Trophoblast cell (in vitro differentiated cells and primary cell): ENCODE measurements at regions not wholly inside any gene's neighbourhood (a gene's known extent, or its start where the extent isn't known, plus 50 kb on each side); places are given as distances from the start of the nearest gene placed in this dataset.

Experiments
- DNase-seq, 2 donors: peaks; one replicate each; pipeline ENCODE4 v3.0.0-alpha.2; 2016
- H2AFZ ChIP-seq: 2 replicates; pipeline ENCODE4 v1.6.1; 2013; ENCODE audit warnings: low read length, moderate library complexity, mild to moderate bottlenecking; ENCODE audit not compliant: insufficient read depth, poor library complexity
- H2AK5ac ChIP-seq: 2 replicates; pipeline ENCODE4 v1.6.1; 2013; ENCODE audit warnings: mild to moderate bottlenecking, low read length
- H2BK120ac ChIP-seq: 2 replicates; pipeline ENCODE4 v1.6.1; 2013; ENCODE audit warnings: low read length, mild to moderate bottlenecking, moderate library complexity; ENCODE audit not compliant: insufficient read depth, poor library complexity
- H2BK12ac ChIP-seq: 2 replicates; pipeline ENCODE4 v1.6.1; 2013; ENCODE audit warnings: mild to moderate bottlenecking, low read length, moderate library complexity
- H2BK5ac ChIP-seq: 2 replicates; pipeline ENCODE4 v1.6.1; 2013; ENCODE audit warnings: low read length, low read depth, moderate library complexity, mild to moderate bottlenecking; ENCODE audit not compliant: poor library complexity
- H3K14ac ChIP-seq: 2 replicates; pipeline ENCODE4 v1.6.1; 2013; ENCODE audit warnings: mild to moderate bottlenecking, low read length
- H3K18ac ChIP-seq: 2 replicates; pipeline ENCODE4 v1.6.1; 2013; ENCODE audit warnings: mild to moderate bottlenecking, low read length
- H3K23ac ChIP-seq: 2 replicates; pipeline ENCODE4 v1.6.1; 2013; ENCODE audit warnings: low read length
- H3K27ac ChIP-seq: 2 replicates; pipeline ENCODE4 v1.5.1; 2013; ENCODE audit warnings: low read depth, mild to moderate bottlenecking, inconsistent platforms, low read length, moderate library complexity
- H3K27me3 ChIP-seq: 2 replicates; pipeline ENCODE4 v1.6.1; 2013; ENCODE audit warnings: inconsistent platforms, mild to moderate bottlenecking, low read length, moderate library complexity; ENCODE audit not compliant: insufficient read depth
- H3K36me3 ChIP-seq, 2 experiments: 1 replicate in 1 of 2; 2 replicates in 1 of 2; pipeline ENCODE4 v1.6.1; 2013; ENCODE audit warnings: low read length in 2 of 2, mild to moderate bottlenecking in 2 of 2, moderate library complexity in 1 of 2; ENCODE audit not compliant: insufficient read depth in 2 of 2, control insufficient read depth in 1 of 2
- H3K4ac ChIP-seq: 2 replicates; pipeline ENCODE4 v1.6.1; 2013; ENCODE audit warnings: low read depth, mild to moderate bottlenecking, low read length, moderate library complexity
- H3K4me1 ChIP-seq, 2 experiments: 1 replicate in 1 of 2; 2 replicates in 1 of 2; pipeline ENCODE4 v1.6.1; 2013; ENCODE audit warnings: low read length in 2 of 2, mild to moderate bottlenecking in 2 of 2, moderate library complexity in 1 of 2; ENCODE audit not compliant: insufficient read depth in 2 of 2, control insufficient read depth in 1 of 2
- H3K4me2 ChIP-seq: 2 replicates; pipeline ENCODE4 v1.6.1; 2013; ENCODE audit warnings: inconsistent platforms, mild to moderate bottlenecking, low read length, moderate library complexity
- H3K4me3 ChIP-seq: 2 replicates; pipeline ENCODE4 v1.5.1; 2013; ENCODE audit warnings: mild to moderate bottlenecking, low read depth, low read length, inconsistent platforms
- H3K79me1 ChIP-seq: one replicate; pipeline ENCODE4 v1.6.1; 2013; ENCODE audit warnings: low read length
- H3K79me2 ChIP-seq: 2 replicates; pipeline ENCODE4 v1.6.1; 2013; ENCODE audit warnings: low read length, mild to moderate bottlenecking; ENCODE audit not compliant: control insufficient read depth, insufficient read depth, poor library complexity
- H3K9ac ChIP-seq: 2 replicates; pipeline ENCODE4 v1.6.1; 2013; ENCODE audit warnings: mild to moderate bottlenecking, low read length
- H3K9me3 ChIP-seq: 2 replicates; pipeline ENCODE4 v1.6.1; 2013; ENCODE audit warnings: low read depth, mild to moderate bottlenecking, control low read depth, inconsistent platforms, low read length; ENCODE audit not compliant: insufficient read depth
- H4K12ac ChIP-seq: 2 replicates; pipeline ENCODE4 v1.6.1; 2013; ENCODE audit warnings: low read depth, mild to moderate bottlenecking, low read length, moderate library complexity
- H4K8ac ChIP-seq: 2 replicates; pipeline ENCODE4 v1.6.1; 2013; ENCODE audit warnings: low read depth, mild to moderate bottlenecking, low read length, moderate library complexity
- H4K91ac ChIP-seq: one replicate; pipeline ENCODE4 v1.6.1; 2013; ENCODE audit warnings: low read depth, mild to moderate bottlenecking, low read length, moderate library complexity
- WGBS: extraction: QIAGEN DNeasy Blood & Tissue Kit; methylation state at CpG from one replicate; pipeline ENCODE4 v1.1.7; 2013; ENCODE audit warnings: missing lambda C conversion rate; ENCODE audit not compliant: insufficient read length, insufficient coverage; ENCODE audit errors: extremely low coverage; 5-methylcytosine and 5-hydroxymethylcytosine counted together

DNA sequence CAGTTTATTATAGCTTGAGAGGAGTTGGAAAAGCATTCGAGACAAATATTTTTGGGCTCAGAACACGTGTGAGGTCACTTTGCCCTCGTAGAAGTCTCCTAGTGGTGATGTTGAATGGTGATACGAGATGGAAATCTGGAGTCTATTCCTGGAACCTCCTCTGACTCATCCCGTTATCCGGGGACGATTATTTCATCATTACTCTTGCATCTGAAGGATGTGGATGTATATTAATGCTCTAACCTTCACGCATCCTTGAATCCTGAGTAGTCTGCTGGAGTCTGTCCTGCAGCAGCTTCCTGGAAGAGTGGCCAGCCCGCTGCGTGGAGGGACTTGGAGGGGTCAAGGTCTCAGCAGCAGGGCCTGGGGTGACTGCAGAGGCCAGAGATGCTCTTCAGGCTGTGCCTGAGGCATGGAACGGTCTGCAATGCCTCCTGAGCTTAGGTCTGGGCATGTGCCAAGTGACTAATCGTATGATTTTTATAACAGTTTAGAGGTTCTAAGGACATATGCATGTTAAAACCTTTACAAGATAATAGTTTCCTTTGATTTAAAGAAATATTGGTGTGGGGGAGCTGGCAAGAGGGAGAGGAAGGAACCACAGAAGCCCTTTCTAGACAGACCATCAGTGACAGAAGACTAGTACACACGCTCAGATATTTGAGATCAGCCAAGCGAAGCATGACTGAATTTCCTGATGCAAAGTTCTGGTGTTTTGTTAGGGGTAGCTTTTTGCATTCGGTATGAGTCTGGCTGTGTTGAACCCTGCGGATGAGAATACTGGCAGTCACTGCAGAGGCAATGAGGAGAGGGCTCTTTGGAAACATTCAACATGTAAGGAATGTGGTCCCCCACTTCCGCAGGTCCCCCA is 400.2 kb downstream of the QKI start:
- WGBS: no CpG with 5 or more reads among the region's 17 CpGs
- Histone ChIP-seq H2AK5ac (no peak overlapping the region), H3K14ac (no peak overlapping the region), H3K36me3 (no peaks in the 10 kb centered on the region), H3K18ac (no peak overlapping the region), H3K9me3 (no peaks in the 10 kb centered on the region), H3K4me2 (no peak overlapping the region), H3K27ac (no peak overlapping the region), H2BK120ac (no peak overlapping the region), H4K12ac (no peak overlapping the region), H3K9ac (no peak overlapping the region), H2BK5ac (no peak overlapping the region), H3K23ac (no peak overlapping the region), H4K91ac (no peak overlapping the region), H3K4me3 (no peak overlapping the region), H3K79me2 (no peaks in the 10 kb centered on the region), H2BK12ac (no peak overlapping the region), H3K79me1 (no peaks in the 10 kb centered on the region), H3K4ac (no peak overlapping the region), H4K8ac (no peak overlapping the region), H3K27me3 (no peaks in the 10 kb centered on the region), H2AFZ (no peak overlapping the region), H3K4me1 (no peaks in the 10 kb centered on the region)
- DNase-seq: peak; percentile 75 to 85

DNA sequence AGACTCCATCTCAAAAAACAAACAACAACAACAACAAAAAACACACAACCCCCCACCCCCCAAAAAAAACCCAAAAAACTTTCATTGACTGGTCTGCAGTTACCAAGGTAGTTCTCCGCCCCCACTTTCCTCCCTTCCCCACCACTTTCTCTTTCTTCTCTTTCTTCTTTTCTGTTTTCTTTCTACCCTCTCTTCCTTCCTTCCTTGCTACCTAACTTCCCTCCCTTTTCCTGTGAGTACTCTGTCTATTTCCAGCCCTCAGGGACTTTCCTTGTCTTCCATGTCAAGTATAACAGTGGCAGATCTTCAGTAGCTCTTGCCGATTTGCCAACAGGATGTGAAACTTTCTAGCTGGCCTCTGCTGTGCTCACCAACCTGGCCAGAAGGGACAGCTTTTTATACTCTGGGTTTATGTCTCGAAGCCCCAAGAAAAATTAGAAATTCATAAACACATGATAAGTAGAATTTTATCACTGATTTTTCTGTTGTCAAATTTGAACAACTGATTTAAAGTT is 399.5 kb downstream of the QKI start:
- no peak overlapping the region for H4K91ac ChIP-seq
- H3K79me2 ChIP-seq: no peaks in the 10 kb centered on the region
- H3K4me1 ChIP-seq: no peaks in the 10 kb centered on the region
- no peak overlapping the region for H3K4me2 ChIP-seq
- WGBS: no CpG with 5 or more reads among the region's 3 CpGs
- no peaks in the 10 kb centered on the region for H3K79me1 ChIP-seq
- H2AFZ ChIP-seq: no peak overlapping the region
- no peaks in the 10 kb centered on the region for H3K27me3 ChIP-seq
- H3K9ac ChIP-seq: no peak overlapping the region
- H4K12ac ChIP-seq: no peak overlapping the region
- no peak overlapping the region for H3K18ac ChIP-seq
- no peaks in the 10 kb centered on the region for H3K9me3 ChIP-seq
- H2BK120ac ChIP-seq: no peak overlapping the region
- DNase-seq: no peak
- no peak overlapping the region for H2BK5ac ChIP-seq
- H3K4ac ChIP-seq: no peak overlapping the region
- H4K8ac ChIP-seq: no peak overlapping the region
- H3K23ac ChIP-seq: no peak overlapping the region
- H2BK12ac ChIP-seq: no peak overlapping the region
- no peak overlapping the region for H2AK5ac ChIP-seq
- no peak overlapping the region for H3K14ac ChIP-seq
- no peak overlapping the region for H3K4me3 ChIP-seq
- no peaks in the 10 kb centered on the region for H3K36me3 ChIP-seq
- H3K27ac ChIP-seq: no peak overlapping the region

DNA sequence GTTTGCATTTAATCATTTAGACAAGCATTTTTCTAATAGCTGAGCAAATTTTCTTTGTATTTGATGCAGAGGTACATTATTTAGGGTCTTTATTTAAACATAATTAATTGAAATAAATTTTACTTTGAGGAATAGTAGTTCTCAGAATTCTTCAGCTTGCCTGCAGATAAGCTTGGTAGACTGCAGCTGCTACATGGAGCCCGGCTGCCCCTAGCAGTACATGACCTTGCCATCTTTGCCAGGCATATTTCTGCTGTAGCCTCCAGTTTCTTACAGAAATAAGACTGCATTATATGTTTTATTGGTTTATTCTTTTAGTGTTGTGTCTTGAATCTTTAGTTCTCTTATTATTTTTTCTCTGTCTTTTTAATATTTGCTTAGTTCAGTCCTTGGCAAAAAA is 396.8 kb downstream of the QKI start:
- H4K91ac ChIP-seq: no peak overlapping the region
- H3K79me1 ChIP-seq: no peaks in the 10 kb centered on the region
- no peak overlapping the region for H3K4ac ChIP-seq
- no peaks in the 10 kb centered on the region for H3K4me1 ChIP-seq
- H2BK12ac ChIP-seq: no peak overlapping the region
- H3K27ac ChIP-seq: no peak overlapping the region
- no peaks in the 10 kb centered on the region for H3K79me2 ChIP-seq
- H3K36me3 ChIP-seq: no peaks in the 10 kb centered on the region
- no peak overlapping the region for H4K8ac ChIP-seq
- no peaks in the 10 kb centered on the region for H3K9me3 ChIP-seq
- no peak overlapping the region for H3K4me3 ChIP-seq
- H2AK5ac ChIP-seq: no peak overlapping the region
- no peak for DNase-seq
- H4K12ac ChIP-seq: no peak overlapping the region
- H2AFZ ChIP-seq: no peak overlapping the region
- WGBS: no CpG with 5 or more reads among the region's 1 CpG
- H2BK5ac ChIP-seq: no peak overlapping the region
- H3K14ac ChIP-seq: no peak overlapping the region
- H3K4me2 ChIP-seq: no peak overlapping the region
- no peak overlapping the region for H3K9ac ChIP-seq
- no peaks in the 10 kb centered on the region for H3K27me3 ChIP-seq
- no peak overlapping the region for H3K18ac ChIP-seq
- no peak overlapping the region for H3K23ac ChIP-seq
- H2BK120ac ChIP-seq: no peak overlapping the region

DNA sequence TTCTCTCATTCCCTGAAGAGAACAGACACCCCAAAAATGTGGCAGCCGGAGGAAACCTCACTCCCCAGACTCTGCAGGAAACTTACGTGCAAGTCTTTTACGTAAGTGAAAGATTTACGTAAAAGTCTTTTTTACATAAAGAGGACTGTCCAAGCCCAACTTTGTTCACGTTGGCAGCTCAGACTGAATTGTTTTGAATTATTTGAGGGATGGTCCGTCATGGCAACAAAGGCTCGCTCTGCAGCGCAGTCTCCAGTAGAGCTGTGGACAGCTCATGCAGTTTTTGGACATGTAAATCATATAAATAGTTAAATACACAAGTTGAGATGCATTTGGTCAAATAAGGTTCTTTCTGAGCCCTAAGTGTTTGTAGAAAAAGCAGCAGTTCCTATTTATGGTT is 394.8 kb downstream of the QKI start:
- no peak overlapping the region for H3K4me2 ChIP-seq
- H3K4ac ChIP-seq: no peak overlapping the region
- H3K14ac ChIP-seq: no peak overlapping the region
- H3K9ac ChIP-seq: no peak overlapping the region
- no CpG with 5 or more reads among the region's 8 CpGs for WGBS
- no peak overlapping the region for H3K23ac ChIP-seq
- no peaks in the 10 kb centered on the region for H3K36me3 ChIP-seq
- H3K79me1 ChIP-seq: no peaks in the 10 kb centered on the region
- H2BK12ac ChIP-seq: no peak overlapping the region
- H3K4me1 ChIP-seq: no peaks in the 10 kb centered on the region
- no peak overlapping the region for H2AFZ ChIP-seq
- no peak overlapping the region for H3K27ac ChIP-seq
- DNase-seq: no peak
- H3K27me3 ChIP-seq: no peaks in the 10 kb centered on the region
- H3K79me2 ChIP-seq: no peaks in the 10 kb centered on the region
- H3K9me3 ChIP-seq: no peaks in the 10 kb centered on the region
- no peak overlapping the region for H2AK5ac ChIP-seq
- H2BK120ac ChIP-seq: no peak overlapping the region
- H3K18ac ChIP-seq: no peak overlapping the region
- H4K8ac ChIP-seq: no peak overlapping the region
- H3K4me3 ChIP-seq: no peak overlapping the region
- H2BK5ac ChIP-seq: no peak overlapping the region
- no peak overlapping the region for H4K91ac ChIP-seq
- no peak overlapping the region for H4K12ac ChIP-seq
